Hypothalamus (tissue), 51 donors: ENCODE measurements at regions not wholly inside any gene's neighbourhood (a gene's known extent, or its start where the extent isn't known, plus 50 kb on each side); places are given as distances from the start of the nearest gene placed in this dataset.
A peak's percentile ranks its signal among the peaks of the same experiment; 100 is the strongest.
"Not testable (repeated sequence)": the region's sequence is repeated elsewhere in the genome, so short reads cannot be mapped to it uniquely, and the experiment has no call there.

ENCODE experiments used
- DNase-seq, 51 donors: peaks; one replicate each; lab custom pipeline; 2025; lab: John Stamatoyannopoulos, UW

- peak in 1 of 51 donors; percentile 0 for DNase-seq
Observed at GRCh38 chr12:53869500-53869899, 69.1 kb upstream of the HOXC13 start.

- no peak for DNase-seq
Observed at GRCh38 chr12:53870117-53870516, 68.5 kb upstream of the HOXC13 start.

GRCh38 chr12:53871367-53871766 lies 67.3 kb upstream of the HOXC13 start:
- DNase-seq, result no peak

GRCh38 chr12:53872367-53872766 lies 66.3 kb upstream of the HOXC13 start:
- no peak for DNase-seq

GRCh38 chr12:53877961-53878360 lies 60.7 kb upstream of the HOXC13 start:
- not testable (repeated sequence) for DNase-seq

GRCh38 chr12:53887006-53887405 lies 51.6 kb upstream of the HOXC13 start:
- no peak for DNase-seq

GRCh38 chr12:53887881-53888280 lies 50.8 kb upstream of the HOXC13 start:
- DNase-seq, result no peak
